ENCODE measurements at regions not wholly inside any gene's neighbourhood (a gene's known extent, or its start where the extent isn't known, plus 50 kb on each side); places are given as distances from the start of the nearest gene placed in this dataset.

DNA sequence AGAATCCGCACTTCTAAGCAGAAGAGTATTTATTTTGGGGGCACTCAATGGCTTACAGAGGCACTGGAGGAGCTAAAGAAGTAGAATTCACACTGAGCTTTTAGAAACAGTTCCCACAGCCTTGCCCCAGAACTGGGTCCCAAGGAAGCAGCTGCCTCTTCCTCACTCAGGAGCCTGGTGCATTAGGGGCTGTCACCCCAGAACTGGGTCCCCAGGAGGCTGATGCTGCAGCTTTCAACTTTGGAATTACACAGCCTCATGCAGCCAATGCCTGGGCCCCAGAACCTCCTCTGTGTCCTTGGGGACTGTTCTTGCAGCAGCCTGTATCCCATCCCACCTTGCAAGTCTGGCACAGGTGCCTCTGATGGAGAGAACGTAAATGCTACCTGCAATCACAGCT, 96.4 kb downstream of the DACT2 start:
- ChIA-PET POLR2A (no interaction called here), CTCF (interaction anchor here (1.0 to 1.3 kb wide), 2 partner anchors 10 to 28 kb away, joined by 3 read pairs; no protein-coding TSS in a partner anchor)
- TF ChIP-seq, protein P1, sequence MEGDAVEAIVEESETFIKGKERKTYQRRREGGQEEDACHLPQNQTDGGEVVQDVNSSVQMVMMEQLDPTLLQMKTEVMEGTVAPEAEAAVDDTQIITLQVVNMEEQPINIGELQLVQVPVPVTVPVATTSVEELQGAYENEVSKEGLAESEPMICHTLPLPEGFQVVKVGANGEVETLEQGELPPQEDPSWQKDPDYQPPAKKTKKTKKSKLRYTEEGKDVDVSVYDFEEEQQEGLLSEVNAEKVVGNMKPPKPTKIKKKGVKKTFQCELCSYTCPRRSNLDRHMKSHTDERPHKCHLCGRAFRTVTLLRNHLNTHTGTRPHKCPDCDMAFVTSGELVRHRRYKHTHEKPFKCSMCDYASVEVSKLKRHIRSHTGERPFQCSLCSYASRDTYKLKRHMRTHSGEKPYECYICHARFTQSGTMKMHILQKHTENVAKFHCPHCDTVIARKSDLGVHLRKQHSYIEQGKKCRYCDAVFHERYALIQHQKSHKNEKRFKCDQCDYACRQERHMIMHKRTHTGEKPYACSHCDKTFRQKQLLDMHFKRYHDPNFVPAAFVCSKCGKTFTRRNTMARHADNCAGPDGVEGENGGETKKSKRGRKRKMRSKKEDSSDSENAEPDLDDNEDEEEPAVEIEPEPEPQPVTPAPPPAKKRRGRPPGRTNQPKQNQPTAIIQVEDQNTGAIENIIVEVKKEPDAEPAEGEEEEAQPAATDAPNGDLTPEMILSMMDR (IDR thresholded peaks at IDR 0.05; ENCODE audit: control extremely low read depth, extremely low read depth, low read depth, missing control alignments), result no peak
- no peak for DNase-seq (ENCODE audit: extremely low spot score)

- TF ChIP-seq, protein P1 (IDR thresholded peaks at IDR 0.05; ENCODE audit: control extremely low read depth, extremely low read depth, low read depth, missing control alignments), result no peak
These were observed 97.2 kb downstream of the DACT2 start for GRCh38 chr6:168222115-168223043.

GRCh38 chr6:168221497-168222079, 98.0 kb downstream of the DACT2 start:
- no peak for DNase-seq (ENCODE audit: extremely low spot score)
- ChIA-PET POLR2A (no interaction called here), CTCF (interaction anchor here (1.3 kb wide), 1 partner anchor 9 kb away, joined by 3 read pairs; no protein-coding TSS in a partner anchor)
- TF ChIP-seq, protein P1 (IDR thresholded peaks at IDR 0.05; ENCODE audit: control extremely low read depth, extremely low read depth, low read depth, missing control alignments), result no peak

More at GRCh38 chr6:168222115-168223043, 97.2 kb downstream of the DACT2 start:
- DNase-seq (ENCODE audit: extremely low spot score), result no peak
- CTCF ChIA-PET, result interaction anchor here (1.0 to 1.3 kb wide), 2 partner anchors 10 to 29 kb away, joined by 3 read pairs; no protein-coding TSS in a partner anchor
- POLR2A ChIA-PET, result no interaction called here

DNA sequence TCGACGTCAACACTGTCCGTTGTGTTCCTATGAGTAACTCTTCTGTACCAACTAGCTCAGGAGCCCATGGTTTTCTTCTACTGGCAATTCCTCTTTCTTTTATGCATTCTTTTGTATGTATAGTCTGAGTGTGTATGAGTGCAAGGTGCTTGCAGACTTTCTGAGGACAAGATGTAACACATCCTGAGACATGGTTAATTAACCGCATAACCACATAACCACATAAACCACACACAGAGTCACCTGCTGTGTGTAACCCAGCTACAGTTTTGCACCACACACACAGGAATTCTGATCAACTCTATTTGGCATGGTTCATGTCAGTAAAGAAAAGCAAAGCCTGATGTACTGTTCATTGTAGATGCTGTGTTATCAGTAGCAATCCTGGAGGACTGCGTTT, 98.6 kb downstream of the DACT2 start:
- ChIA-PET POLR2A (no interaction called here), CTCF (no interaction called here)
- DNase-seq (ENCODE audit: extremely low spot score), result no peak
- TF ChIP-seq, protein P1 (IDR thresholded peaks at IDR 0.05; ENCODE audit: control extremely low read depth, extremely low read depth, low read depth, missing control alignments), result no peak

- no peak for DNase-seq (ENCODE audit: extremely low spot score)
- POLR2A ChIA-PET, result no interaction called here
- TF ChIP-seq, protein P1 (IDR thresholded peaks at IDR 0.05; ENCODE audit: control extremely low read depth, extremely low read depth, low read depth, missing control alignments), result no peak
- CTCF ChIA-PET, result no interaction called here
These were observed 99.8 kb downstream of the DACT2 start for GRCh38 chr6:168219804-168220203.

GRCh38 chr6:168218785-168219566, 100.6 kb downstream of the DACT2 start:
- ChIA-PET CTCF (no interaction called here), POLR2A (no interaction called here)
- TF ChIP-seq, protein P1 (IDR thresholded peaks at IDR 0.05; ENCODE audit: control extremely low read depth, extremely low read depth, low read depth, missing control alignments), result no peak

More at GRCh38 chr6:168218785-168219566, 100.6 kb downstream of the DACT2 start:
- no peak for DNase-seq (ENCODE audit: extremely low spot score)

All from GM10248 (cell line).